GM23338 (cell line): ENCODE measurements at regions not wholly inside any gene's neighbourhood (a gene's known extent, or its start where the extent isn't known, plus 50 kb on each side); places are given as distances from the start of the nearest gene placed in this dataset.

Experiments used
- EZH2 ChIP-seq: fragments of 200-600 bp; sonication (generic); IDR thresholded peaks from one replicate; pipeline ENCODE4 v1.8.0; 2017; ENCODE audit warnings: antibody characterized with exemption, mild to moderate bottlenecking, low read depth; ENCODE audit not compliant: unreplicated experiment
- POLR2AphosphoS5 ChIP-seq: IDR thresholded peaks from 2 replicates; pipeline ENCODE4 v1.6.1; 2016; ENCODE audit warnings: antibody characterized with exemption, low read depth

- TF ChIP-seq EZH2 (no peak), POLR2AphosphoS5 (no peak)
These were observed 455.2 kb downstream of the PCDH7 start for GRCh38 chr4:31175242-31175910.
